ENCODE measurements at regions not wholly inside any gene's neighbourhood (a gene's known extent, or its start where the extent isn't known, plus 50 kb on each side); places are given as distances from the start of the nearest gene placed in this dataset.
"Not testable (repeated sequence)": the region's sequence is repeated elsewhere in the genome, so short reads cannot be mapped to it uniquely, and the experiment has no call there.

DNA sequence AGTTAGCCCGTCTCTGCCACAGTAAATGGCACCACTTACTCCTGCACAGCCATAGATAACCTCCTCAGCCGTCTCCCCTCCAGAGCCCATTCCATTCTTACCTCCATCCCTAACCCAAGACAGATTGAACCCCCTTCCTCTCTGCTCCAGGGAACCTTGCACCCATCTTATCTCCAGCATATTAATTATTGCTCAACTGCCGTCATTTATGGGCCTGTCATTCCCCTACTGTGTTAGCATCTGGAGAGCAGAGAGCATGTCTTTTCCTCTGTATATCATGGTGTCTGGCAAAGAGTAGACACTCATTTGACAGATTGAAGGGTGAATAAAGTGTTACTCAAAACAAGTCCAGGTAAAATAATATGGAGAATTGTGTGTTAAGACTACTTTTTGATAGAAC is 270.0 kb downstream of the CEP170 start:
- H3K9me3 Mint-ChIP-seq; H3K36me3 ChIP-seq (ENCODE audit: insufficient read depth, low read length); ATAC-seq (ENCODE audit: poor library complexity); H3K27me3 ChIP-seq (ENCODE audit: control insufficient read depth in 1 of 2, insufficient read depth in 2 of 2, low read length in 2 of 2); H3K27ac Mint-ChIP-seq; H3K4me3 ChIP-seq (ENCODE audit: low read length); H3K4me3 Mint-ChIP-seq; H3K36me3 Mint-ChIP-seq (ENCODE audit: low read depth); H3K4me1 ChIP-seq (ENCODE audit: insufficient read depth, low read length); H3K4me1 Mint-ChIP-seq (ENCODE audit: low read depth); CTCF ChIA-PET; POLR2A ChIA-PET; H3K27ac ChIP-seq (ENCODE audit: low read depth in 1 of 2, low read length in 2 of 2); H3K27me3 Mint-ChIP-seq; intact Hi-C loops (cut with DNase I, micrococcal nuclease); DNase-seq; H3K9me3 ChIP-seq (ENCODE audit: control insufficient read depth in 1 of 2, insufficient read depth in 1 of 2, low read length in 2 of 2): not testable (repeated sequence)

DNA sequence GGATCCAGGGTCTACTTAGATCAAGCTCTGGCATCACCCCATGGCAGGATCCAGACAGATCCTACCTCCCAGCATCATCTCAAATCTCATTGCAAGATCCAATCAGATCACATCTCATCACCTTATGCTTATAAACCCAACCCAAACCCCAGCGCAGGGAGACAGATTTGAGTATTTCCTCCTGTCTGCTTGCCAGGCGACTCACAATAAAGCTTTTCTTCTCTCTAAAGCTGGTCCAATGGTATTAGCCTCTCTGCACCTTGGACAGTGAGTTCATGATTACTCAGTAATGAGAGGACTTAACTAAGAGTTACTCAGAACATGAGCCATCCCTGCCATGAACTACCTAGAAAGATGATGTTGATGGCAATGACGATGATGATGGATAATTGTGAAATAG is 281.7 kb downstream of the CEP170 start:
- H3K27me3 ChIP-seq (ENCODE audit: control insufficient read depth in 1 of 2, insufficient read depth in 2 of 2, low read length in 2 of 2); H3K36me3 Mint-ChIP-seq (ENCODE audit: low read depth); H3K9me3 ChIP-seq (ENCODE audit: control insufficient read depth in 1 of 2, insufficient read depth in 1 of 2, low read length in 2 of 2); H3K4me3 ChIP-seq (ENCODE audit: low read length); H3K27me3 Mint-ChIP-seq; CTCF ChIA-PET; H3K27ac Mint-ChIP-seq; H3K9me3 Mint-ChIP-seq; H3K4me3 Mint-ChIP-seq; POLR2A ChIA-PET; H3K4me1 Mint-ChIP-seq (ENCODE audit: low read depth); DNase-seq; H3K27ac ChIP-seq (ENCODE audit: low read depth in 1 of 2, low read length in 2 of 2); H3K36me3 ChIP-seq (ENCODE audit: insufficient read depth, low read length); ATAC-seq (ENCODE audit: poor library complexity); intact Hi-C loops (cut with DNase I, micrococcal nuclease); H3K4me1 ChIP-seq (ENCODE audit: insufficient read depth, low read length): not testable (repeated sequence)

DNA sequence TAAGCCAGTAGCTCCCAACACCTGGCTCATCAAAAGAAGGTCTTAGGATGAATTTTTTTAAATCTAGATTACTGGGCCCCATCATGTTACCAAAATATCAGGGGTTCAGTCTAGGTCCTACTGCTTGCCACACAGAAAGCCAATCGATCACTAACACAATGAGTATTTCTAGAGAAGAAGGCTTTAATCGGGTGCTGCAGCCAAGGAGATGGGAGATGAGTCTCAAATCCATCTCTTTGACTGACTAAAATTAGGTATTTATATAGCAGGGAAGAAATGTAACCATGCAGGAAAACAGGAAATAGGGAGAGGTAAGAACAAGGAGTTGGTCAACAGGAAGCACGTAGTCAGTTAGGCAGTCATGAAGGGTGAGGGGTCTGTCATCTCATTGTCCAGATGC is 288.2 kb downstream of the CEP170 start:
- ChIA-PET POLR2A (no interaction called here), CTCF (no interaction called here)
- Histone ChIP-seq H3K9me3 (ENCODE audit: control insufficient read depth in 1 of 2, insufficient read depth in 1 of 2, low read length in 2 of 2) (peaks cover 0 to 4% of the 10 kb centered on the region in 2 experiments), H3K4me3 (ENCODE audit: low read length) (no peak overlapping the region), H3K36me3 (ENCODE audit: insufficient read depth, low read length) (no peaks in the 10 kb centered on the region), H3K27me3 (ENCODE audit: control insufficient read depth in 1 of 2, insufficient read depth in 2 of 2, low read length in 2 of 2) (no peaks in the 10 kb centered on the region), H3K4me1 (ENCODE audit: insufficient read depth, low read length) (no peaks in the 10 kb centered on the region), H3K27ac (ENCODE audit: low read depth in 1 of 2, low read length in 2 of 2) (no peak overlapping the region)
- ATAC-seq (ENCODE audit: poor library complexity) (no peak), DNase-seq (no peak)
- Mint-ChIP-seq H3K9me3 (peaks cover 14% of the 10 kb centered on the region), H3K27ac (no peak overlapping the region), H3K4me3 (no peak overlapping the region), H3K36me3 (ENCODE audit: low read depth) (no peaks in the 10 kb centered on the region), H3K27me3 (peaks cover 9% of the 10 kb centered on the region), H3K4me1 (ENCODE audit: low read depth) (no peaks in the 10 kb centered on the region)
- no peak for TF ChIP-seq CTCF (IDR thresholded peaks at IDR 0.05)
- intact Hi-C loops (cut with DNase I, micrococcal nuclease) = no loop called here

GRCh38 chr1:242959397-242959796 is 295.7 kb downstream of the CEP170 start:
- ATAC-seq (ENCODE audit: poor library complexity); intact Hi-C loops (cut with DNase I, micrococcal nuclease): not testable (repeated sequence)

GRCh38 chr1:242954945-242955344 is 300.1 kb downstream of the CEP170 start:
- H3K27ac ChIP-seq (ENCODE audit: low read depth in 1 of 2, low read length in 2 of 2); H3K36me3 ChIP-seq (ENCODE audit: insufficient read depth, low read length); H3K4me1 ChIP-seq (ENCODE audit: insufficient read depth, low read length); DNase-seq; H3K27me3 Mint-ChIP-seq; POLR2A ChIA-PET; H3K4me3 ChIP-seq (ENCODE audit: low read length); CTCF ChIA-PET; H3K4me1 Mint-ChIP-seq (ENCODE audit: low read depth); H3K9me3 Mint-ChIP-seq; H3K36me3 Mint-ChIP-seq (ENCODE audit: low read depth); H3K9me3 ChIP-seq (ENCODE audit: control insufficient read depth in 1 of 2, insufficient read depth in 1 of 2, low read length in 2 of 2); intact Hi-C loops (cut with DNase I, micrococcal nuclease); H3K4me3 Mint-ChIP-seq; ATAC-seq (ENCODE audit: poor library complexity); H3K27me3 ChIP-seq (ENCODE audit: control insufficient read depth in 1 of 2, insufficient read depth in 2 of 2, low read length in 2 of 2); H3K27ac Mint-ChIP-seq: not testable (repeated sequence)

More at GRCh38 chr1:242959397-242959796, 295.7 kb downstream of the CEP170 start:
- H3K27ac ChIP-seq (ENCODE audit: low read depth in 1 of 2, low read length in 2 of 2); H3K4me3 ChIP-seq (ENCODE audit: low read length); H3K4me3 Mint-ChIP-seq; H3K36me3 ChIP-seq (ENCODE audit: insufficient read depth, low read length); H3K4me1 ChIP-seq (ENCODE audit: insufficient read depth, low read length); H3K9me3 ChIP-seq (ENCODE audit: control insufficient read depth in 1 of 2, insufficient read depth in 1 of 2, low read length in 2 of 2); H3K27me3 ChIP-seq (ENCODE audit: control insufficient read depth in 1 of 2, insufficient read depth in 2 of 2, low read length in 2 of 2); DNase-seq; H3K36me3 Mint-ChIP-seq (ENCODE audit: low read depth); H3K27ac Mint-ChIP-seq; H3K9me3 Mint-ChIP-seq; H3K4me1 Mint-ChIP-seq (ENCODE audit: low read depth); POLR2A ChIA-PET; CTCF ChIA-PET: not testable (repeated sequence)
- H3K27me3 Mint-ChIP-seq = peaks cover 11% of the 10 kb centered on the region

Data from CD4-positive, alpha-beta T cell (primary cell).